ENCODE measurements at regions not wholly inside any gene's neighbourhood (a gene's known extent, or its start where the extent isn't known, plus 50 kb on each side); places are given as distances from the start of the nearest gene placed in this dataset.

DNA sequence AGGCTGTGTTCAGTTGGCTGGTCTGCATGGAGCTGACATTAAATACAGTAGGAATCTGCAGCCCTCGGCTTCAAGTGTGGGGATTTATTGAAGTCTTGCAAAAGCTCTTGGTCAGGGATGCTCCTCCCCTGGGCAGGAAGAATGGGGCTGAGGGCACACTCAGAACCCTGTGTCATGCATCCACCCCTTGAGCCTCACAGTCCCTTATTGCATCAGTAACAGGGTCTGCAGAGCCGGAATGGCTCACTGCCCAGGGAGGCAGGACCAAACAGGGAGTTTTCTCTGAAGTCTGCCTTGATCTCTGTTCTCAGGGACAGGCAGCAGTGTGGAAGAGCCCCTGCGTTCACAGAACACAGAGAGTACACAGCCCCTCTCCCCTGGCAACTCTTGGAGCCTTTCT, 216.8 kb downstream of the ENGASE start:
- Histone ChIP-seq H2AK5ac (ENCODE audit: insufficient read length, low read length) (no peak overlapping the region), H3K4me2 (ENCODE audit: insufficient read depth, insufficient read length, low read length) (no peak overlapping the region), H2BK120ac (ENCODE audit: low read depth, low read length, poor library complexity, severe bottlenecking) (no peak overlapping the region), H4K20me1 (ENCODE audit: control insufficient read depth, insufficient read depth, insufficient read length) (no peaks in the 10 kb centered on the region), H3K79me2 (ENCODE audit: insufficient read depth, low read length) (no peaks in the 10 kb centered on the region), H2AFZ (ENCODE audit: low read length) (no peak overlapping the region), H3K23me2 (ENCODE audit: insufficient read length, low read depth, low read length, poor library complexity, severe bottlenecking) (no peaks in the 10 kb centered on the region), H3K56ac (ENCODE audit: insufficient read length, low read depth, low read length) (no peak overlapping the region), H3T11ph (ENCODE audit: low read length) (no peak overlapping the region), H3K14ac (ENCODE audit: insufficient read depth, low read length) (no peak overlapping the region), H2BK5ac (ENCODE audit: insufficient read length, low read length) (no peak overlapping the region), H4K8ac (replicated peaks; ENCODE audit: insufficient read length, low read depth, low read length) (no peak overlapping the region), H3K4ac (ENCODE audit: low read depth, low read length) (no peak overlapping the region), H2BK15ac (ENCODE audit: low read depth, low read length) (no peak overlapping the region), H3K4me1 (ENCODE audit: insufficient read depth, low read length) (no peaks in the 10 kb centered on the region), H3K18ac (ENCODE audit: insufficient read length, low read depth, low read length) (no peak overlapping the region), H4K91ac (ENCODE audit: insufficient read length, low read depth, low read length) (no peak overlapping the region), H3K27me3 (ENCODE audit: insufficient read depth, low read length) (no peaks in the 10 kb centered on the region; the same call in 1 of the 2 replicates), H3K27ac (ENCODE audit: insufficient read length, low read depth, low read length) (no peak overlapping the region), H2BK12ac (ENCODE audit: insufficient read length, low read depth, low read length) (no peak overlapping the region), H3K23ac (ENCODE audit: insufficient read length, low read depth, low read length) (no peak overlapping the region), H4K5ac (ENCODE audit: insufficient read length, low read depth, low read length) (no peak overlapping the region), H3K9me3 (ENCODE audit: control insufficient read depth, low read depth, low read length) (no peaks in the 10 kb centered on the region), H3K9ac (ENCODE audit: extremely low read depth, insufficient read length, low read length) (no peak overlapping the region), H2BK20ac (ENCODE audit: low read depth, low read length, poor library complexity, severe bottlenecking) (no peak overlapping the region), H3K79me1 (ENCODE audit: insufficient read depth, low read depth, low read length, poor library complexity, severe bottlenecking) (no peaks in the 10 kb centered on the region)
- Mint-ChIP-seq H3K36me3 (ENCODE audit: insufficient read depth in 1 of 3, low read depth in 3 of 3) (no peaks in the 10 kb centered on the region), H3K27ac (no peak overlapping the region), H3K9me3 (no peaks in the 10 kb centered on the region; a peak in 2 of 5 replicates), H3K4me1 (peaks cover 4 to 13% of the 10 kb centered on the region in 2 experiments), H3K4me3 (no peak overlapping the region), H3K27me3 (ENCODE audit: low read depth) (peaks cover 77% of the 10 kb centered on the region)
- TF ChIP-seq, protein P1, sequence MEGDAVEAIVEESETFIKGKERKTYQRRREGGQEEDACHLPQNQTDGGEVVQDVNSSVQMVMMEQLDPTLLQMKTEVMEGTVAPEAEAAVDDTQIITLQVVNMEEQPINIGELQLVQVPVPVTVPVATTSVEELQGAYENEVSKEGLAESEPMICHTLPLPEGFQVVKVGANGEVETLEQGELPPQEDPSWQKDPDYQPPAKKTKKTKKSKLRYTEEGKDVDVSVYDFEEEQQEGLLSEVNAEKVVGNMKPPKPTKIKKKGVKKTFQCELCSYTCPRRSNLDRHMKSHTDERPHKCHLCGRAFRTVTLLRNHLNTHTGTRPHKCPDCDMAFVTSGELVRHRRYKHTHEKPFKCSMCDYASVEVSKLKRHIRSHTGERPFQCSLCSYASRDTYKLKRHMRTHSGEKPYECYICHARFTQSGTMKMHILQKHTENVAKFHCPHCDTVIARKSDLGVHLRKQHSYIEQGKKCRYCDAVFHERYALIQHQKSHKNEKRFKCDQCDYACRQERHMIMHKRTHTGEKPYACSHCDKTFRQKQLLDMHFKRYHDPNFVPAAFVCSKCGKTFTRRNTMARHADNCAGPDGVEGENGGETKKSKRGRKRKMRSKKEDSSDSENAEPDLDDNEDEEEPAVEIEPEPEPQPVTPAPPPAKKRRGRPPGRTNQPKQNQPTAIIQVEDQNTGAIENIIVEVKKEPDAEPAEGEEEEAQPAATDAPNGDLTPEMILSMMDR (conservative IDR thresholded peaks at IDR 0.05): no peak
- DNase-seq: no peak
- no CpG with 5 or more reads among the region's 3 CpGs for WGBS (ENCODE audit: extremely low coverage, insufficient read length, low lambda C conversion rate)

Measured in H9 (cell line).